ENCODE measurements at regions not wholly inside any gene's neighbourhood (a gene's known extent, or its start where the extent isn't known, plus 50 kb on each side); places are given as distances from the start of the nearest gene placed in this dataset.
"Not testable (repeated sequence)": the region's sequence is repeated elsewhere in the genome, so short reads cannot be mapped to it uniquely, and the experiment has no call there.

- Mint-ChIP-seq H3K4me3 (no peak overlapping the region), H3K4me1 (no peaks in the 10 kb centered on the region), H3K9me3 (peaks cover 4 to 7% of the 10 kb centered on the region in 2 donors), H3K36me3 (peaks cover 0 to 1% of the 10 kb centered on the region in 2 donors), H3K27ac (no peak overlapping the region), H3K27me3 (peaks cover 0 to 8% of the 10 kb centered on the region in 2 donors)
- no peak for ATAC-seq (replicated peaks)
- DNase-seq = no peak
Measured at GRCh38 chr15:19943515-19943914, 598.1 kb downstream of the GOLGA6L6 start.

- not testable (repeated sequence) for ATAC-seq (replicated peaks); H3K27ac Mint-ChIP-seq; DNase-seq; H3K4me1 Mint-ChIP-seq; H3K4me3 Mint-ChIP-seq; H3K27me3 Mint-ChIP-seq
- H3K9me3 Mint-ChIP-seq = peaks cover 21 to 25% of the 10 kb centered on the region in 2 donors
- peaks cover 15 to 17% of the 10 kb centered on the region in 2 donors for H3K36me3 Mint-ChIP-seq
Measured at GRCh38 chr15:19903281-19903680, 638.3 kb downstream of the GOLGA6L6 start.

- H3K27me3 Mint-ChIP-seq; ATAC-seq (replicated peaks); H3K4me1 Mint-ChIP-seq; DNase-seq: not testable (repeated sequence)
- Mint-ChIP-seq H3K4me3 (peak overlapping the region in 1 of 2 donors; percentile 3), H3K27ac (peak overlapping the region; percentile 2), H3K9me3 (peaks cover 21 to 23% of the 10 kb centered on the region in 2 donors), H3K36me3 (peaks cover 15 to 17% of the 10 kb centered on the region in 2 donors)
Measured at GRCh38 chr15:19902388-19902787, 639.2 kb downstream of the GOLGA6L6 start.

DNA sequence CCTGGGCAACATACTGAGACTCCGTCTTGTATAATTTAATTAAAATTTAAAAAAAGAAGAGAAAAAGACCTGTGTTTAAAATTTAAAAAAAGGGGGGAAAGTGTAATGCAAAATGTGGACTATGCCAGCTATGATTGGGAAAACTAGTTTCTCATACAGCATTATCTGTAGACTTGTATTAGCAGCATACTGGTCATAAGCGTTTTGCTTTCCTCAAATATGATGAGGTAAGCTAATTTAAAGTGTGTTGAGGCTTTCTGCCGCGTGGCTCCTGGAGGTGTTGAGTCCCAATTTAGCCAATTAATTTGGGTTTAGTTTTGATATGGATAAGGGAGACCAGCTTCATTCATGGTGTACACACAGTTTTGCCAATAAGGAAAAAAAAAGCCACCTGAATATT lies 640.2 kb downstream of the GOLGA6L6 start:
- H3K4me3 Mint-ChIP-seq; DNase-seq; H3K27me3 Mint-ChIP-seq; H3K27ac Mint-ChIP-seq; H3K4me1 Mint-ChIP-seq; ATAC-seq (replicated peaks): not testable (repeated sequence)
- Mint-ChIP-seq H3K9me3 (peaks cover 21 to 22% of the 10 kb centered on the region in 2 donors), H3K36me3 (peaks cover 15 to 17% of the 10 kb centered on the region in 2 donors)

DNA sequence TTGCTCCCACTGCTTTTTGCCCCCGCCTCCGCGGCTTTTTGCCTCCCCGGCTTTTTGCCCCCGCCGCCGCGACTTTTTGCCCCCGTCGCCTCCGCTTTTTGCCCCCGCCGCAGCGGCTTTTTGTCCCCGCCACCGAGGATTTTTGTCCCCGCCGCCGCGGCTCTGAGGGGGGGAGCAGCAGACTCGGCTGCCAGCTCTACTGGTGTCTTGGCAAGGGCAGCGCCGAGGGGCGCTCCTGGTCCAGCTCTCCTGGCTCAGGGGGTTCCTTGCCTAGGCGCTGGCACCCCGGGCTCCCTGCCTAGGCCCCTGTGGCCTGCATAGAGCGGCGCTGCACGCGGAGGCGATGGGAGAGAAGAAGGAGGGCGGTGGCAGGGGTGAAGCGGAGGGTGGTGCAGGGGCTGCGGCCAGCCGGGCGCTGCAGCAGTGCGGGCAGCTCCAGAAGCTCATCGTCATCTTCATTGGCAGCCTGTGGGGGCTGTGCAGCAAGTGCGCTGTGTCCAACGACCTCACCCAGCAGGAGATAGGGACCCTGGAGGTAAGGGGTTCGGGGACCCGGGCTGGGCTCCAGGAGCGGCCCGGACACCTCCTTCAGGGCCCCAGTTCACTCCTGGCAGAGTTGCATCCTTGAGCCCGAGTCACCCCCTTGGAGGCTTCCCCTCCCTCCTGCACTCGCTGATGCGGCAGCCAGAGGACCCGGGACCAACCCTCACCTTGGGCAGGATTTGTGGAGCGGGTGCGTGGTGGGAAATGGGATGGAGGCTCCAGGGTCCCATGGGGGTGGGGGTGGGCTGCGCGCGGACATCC lies 642.4 kb downstream of the GOLGA6L6 start:
- Mint-ChIP-seq H3K27me3 (no peaks in the 10 kb centered on the region), H3K36me3 (peaks cover 15 to 17% of the 10 kb centered on the region in 2 donors), H3K9me3 (peaks cover 20 to 23% of the 10 kb centered on the region in 2 donors), H3K27ac (no peak overlapping the region), H3K4me1 (peaks cover 0 to 1% of the 10 kb centered on the region in 2 donors), H3K4me3 (no peak overlapping the region)
- DNase-seq (no peak), ATAC-seq (replicated peaks) (no peak)

DNA sequence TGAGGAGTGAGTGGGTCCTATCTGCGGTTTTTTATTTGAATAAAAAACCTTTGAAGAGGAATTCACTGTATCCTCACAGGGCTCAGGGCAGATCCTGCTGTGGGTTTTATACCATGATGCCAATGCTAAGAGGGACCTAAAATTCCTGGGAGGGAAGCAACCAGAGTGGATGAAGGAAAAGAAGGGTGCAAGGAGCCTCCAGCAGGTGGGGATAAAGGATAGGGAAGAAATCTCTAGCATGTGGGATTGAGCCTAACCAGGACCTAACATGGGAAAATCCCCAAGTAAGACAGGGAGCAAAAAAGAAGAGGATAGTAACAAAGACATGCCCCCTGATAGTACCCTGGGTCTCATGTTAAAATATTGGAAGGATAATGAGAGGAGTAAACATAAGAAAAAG lies 652.8 kb downstream of the GOLGA6L6 start:
- not testable (repeated sequence) for ATAC-seq (replicated peaks); H3K27ac Mint-ChIP-seq; H3K36me3 Mint-ChIP-seq; DNase-seq; H3K4me3 Mint-ChIP-seq; H3K4me1 Mint-ChIP-seq; H3K27me3 Mint-ChIP-seq
- H3K9me3 Mint-ChIP-seq = peaks cover 3 to 12% of the 10 kb centered on the region in 2 donors

DNA sequence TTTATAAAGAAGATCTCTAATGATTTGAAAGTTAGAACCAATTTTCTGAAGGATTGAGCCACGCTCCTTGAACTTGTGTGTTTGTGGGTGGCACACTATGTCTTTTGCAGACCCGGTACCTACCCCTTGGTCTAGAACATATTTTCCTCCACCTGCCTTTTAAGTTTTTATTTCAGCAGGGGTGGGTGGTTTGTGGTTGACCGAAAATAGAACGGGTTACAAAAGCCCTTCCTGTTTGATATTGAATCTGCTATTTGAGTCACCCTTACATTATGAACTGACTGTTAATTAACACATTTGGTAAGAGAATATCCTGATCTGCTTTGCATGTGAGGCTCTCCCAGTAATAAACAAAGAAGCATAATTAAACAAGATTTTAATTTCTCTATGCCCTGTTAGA lies 697.5 kb downstream of the GOLGA6L6 start:
- not testable (repeated sequence) for H3K27me3 Mint-ChIP-seq; H3K36me3 Mint-ChIP-seq; H3K9me3 Mint-ChIP-seq; H3K4me1 Mint-ChIP-seq; ATAC-seq (replicated peaks); H3K4me3 Mint-ChIP-seq; H3K27ac Mint-ChIP-seq; DNase-seq
